ENCODE measurements at regions not wholly inside any gene's neighbourhood (a gene's known extent, or its start where the extent isn't known, plus 50 kb on each side); places are given as distances from the start of the nearest gene placed in this dataset.

DNA sequence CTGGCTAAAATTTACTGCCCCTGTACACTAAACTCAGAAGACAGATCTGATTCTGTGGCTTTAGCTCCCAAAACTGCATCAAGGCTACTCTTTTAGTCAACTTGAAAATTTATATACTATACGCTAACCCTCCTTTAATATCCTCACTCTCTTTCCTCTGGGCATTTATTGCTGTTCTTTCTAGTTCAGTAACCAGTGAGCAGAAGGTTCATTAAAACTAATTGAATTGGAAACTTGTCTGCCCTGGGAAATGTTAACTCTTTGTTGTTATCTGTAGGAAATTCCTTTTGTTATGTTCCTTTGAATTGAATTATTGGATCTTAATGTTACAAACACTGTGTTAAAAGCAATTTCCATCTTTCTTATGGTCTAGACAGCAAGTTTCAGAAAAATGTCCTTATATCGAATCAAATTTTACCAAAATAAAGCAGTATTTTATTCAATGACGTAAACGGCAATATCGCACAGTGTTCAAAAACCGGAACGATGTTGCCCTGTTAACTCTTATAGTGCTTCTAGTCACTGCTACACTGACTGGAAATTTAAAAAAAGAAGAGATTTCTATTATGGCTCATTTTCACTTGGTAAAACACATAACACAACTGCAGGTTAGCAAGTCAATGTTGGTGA, 168.3 kb downstream of the NR4A2 start:
- DNase-seq (ENCODE audit: low spot score): no peak

DNA sequence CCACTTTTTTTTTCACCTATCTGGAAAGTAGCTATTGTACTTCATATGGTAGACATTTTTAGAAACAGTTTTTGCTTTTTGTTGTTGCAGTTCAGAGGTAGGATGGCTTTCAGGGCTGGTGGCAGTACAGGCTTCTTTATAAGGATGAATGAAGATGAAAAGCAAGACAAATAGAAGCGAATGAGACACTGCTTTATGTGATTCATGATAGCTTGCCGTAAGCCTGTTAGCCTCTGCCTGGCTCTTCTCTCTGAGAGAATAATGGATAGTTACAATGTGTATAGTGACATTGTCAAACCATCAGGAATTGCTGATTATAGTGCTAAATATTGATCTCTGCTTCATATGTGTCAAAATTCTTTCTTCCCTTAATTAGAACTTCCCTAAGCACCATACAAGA, 173.7 kb downstream of the NR4A2 start:
- DNase-seq (ENCODE audit: low spot score): no peak

DNA sequence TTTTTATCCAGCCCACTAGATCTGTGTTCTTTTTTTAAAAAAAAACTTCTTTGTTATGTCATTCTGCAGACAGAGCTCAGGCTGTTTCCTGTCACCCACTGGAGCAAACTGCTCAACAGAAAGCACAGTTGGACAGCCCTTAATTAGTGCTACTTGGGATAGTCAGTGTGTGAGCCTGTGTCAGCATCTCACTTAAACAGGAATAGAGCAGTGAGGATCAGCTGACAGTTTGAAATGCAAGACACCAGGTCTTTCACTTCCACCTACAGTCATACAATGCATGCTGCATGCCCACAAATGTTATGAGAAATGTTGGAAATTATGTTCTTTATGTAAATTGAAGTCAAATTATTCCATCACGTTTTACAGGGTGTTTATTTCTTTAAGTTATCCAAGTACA, 174.9 kb downstream of the NR4A2 start:
- no peak for DNase-seq (ENCODE audit: low spot score)

DNA sequence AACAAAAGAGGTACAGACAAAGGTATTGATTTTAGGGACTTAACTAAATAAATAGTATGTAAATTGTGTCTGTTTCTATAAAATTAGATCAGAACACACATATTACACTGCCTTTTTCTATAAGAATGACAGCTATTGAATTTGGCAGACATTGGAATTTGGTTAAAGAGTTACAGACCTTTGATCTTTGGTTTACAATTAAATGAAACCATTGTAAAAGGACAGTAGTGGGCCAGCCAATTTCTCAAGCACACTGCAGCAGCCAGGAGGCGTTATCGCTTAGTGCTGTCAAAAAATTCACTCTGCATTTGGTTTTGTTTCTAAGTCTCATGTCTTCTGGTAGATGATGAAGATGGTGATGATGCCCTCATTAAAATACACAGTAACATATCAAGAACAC, 175.9 kb downstream of the NR4A2 start:
- no peak for DNase-seq (ENCODE audit: low spot score)

DNA sequence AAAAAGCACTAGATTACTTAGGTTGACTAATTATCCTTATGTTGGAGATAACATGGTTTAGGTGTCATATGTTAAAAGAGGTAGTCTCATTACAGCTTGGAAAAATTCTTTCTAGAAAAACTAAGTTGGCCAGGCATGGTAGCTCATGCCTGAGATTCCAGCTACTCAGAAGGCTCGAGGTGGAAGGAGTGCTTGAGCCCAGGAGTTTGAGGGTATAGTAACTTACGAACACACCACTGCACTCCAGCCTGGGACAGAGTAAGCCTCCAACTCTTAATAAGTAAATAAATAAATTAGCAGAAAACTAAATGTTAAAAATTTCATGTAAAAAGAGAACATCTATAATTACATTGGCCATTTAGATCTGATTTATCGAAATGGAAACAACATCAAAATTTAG, 177.2 kb downstream of the NR4A2 start:
- DNase-seq (ENCODE audit: low spot score): no peak

DNA sequence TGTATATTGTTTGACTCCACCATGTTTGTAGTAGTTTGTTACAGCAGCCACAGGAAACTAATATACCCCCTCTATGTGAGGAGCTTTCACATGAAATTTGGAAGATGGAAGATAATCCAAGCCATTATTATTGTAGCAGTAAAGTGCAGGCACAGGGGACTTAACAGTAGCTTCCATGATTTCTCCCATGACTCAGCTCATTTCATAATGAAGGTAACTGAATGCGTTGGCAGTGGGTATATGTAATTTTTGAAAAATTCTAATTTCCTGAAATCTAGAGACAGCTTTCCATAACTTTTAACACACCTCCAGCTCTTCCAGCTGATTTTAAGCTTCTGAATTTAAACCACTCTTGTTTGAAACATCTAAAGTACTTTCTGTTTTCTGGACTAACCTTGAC, 181.2 kb downstream of the NR4A2 start:
- DNase-seq (ENCODE audit: low spot score): no peak

DNA sequence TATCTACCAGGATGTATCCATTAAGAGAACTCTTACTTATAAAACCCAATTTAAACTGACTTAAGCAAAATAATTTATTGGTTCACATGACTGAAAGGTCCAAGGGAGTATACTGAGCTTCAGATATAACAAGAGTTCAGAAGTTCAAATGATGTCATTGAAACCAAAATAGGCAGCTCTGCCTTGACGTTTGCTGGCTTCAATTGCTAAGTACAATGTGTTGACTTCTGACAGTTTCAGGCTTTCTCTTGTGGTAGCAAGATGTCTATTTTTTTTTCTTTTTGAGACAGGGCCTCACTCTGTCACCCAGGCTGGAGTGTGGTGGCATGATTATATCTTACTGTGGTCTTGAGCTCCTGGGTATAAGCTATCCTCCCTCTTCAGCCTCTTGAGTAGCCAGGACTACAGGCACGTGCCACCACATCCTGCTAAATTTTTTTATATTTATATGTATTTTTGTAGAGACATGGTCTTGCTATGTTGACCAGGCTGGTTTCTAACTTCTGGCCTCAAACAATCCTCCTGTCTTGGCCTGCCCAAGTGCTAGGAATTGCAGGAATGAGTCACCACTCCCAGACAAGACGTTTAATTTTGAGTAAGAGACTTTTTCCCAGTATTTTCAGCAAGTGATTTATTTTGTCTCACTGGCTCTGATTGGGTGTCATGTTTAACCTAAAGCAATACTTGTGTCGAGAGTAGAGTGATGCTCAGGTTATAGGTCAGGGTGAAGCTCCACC, 184.8 kb downstream of the NR4A2 start:
- no peak for DNase-seq (ENCODE audit: low spot score)

DNA sequence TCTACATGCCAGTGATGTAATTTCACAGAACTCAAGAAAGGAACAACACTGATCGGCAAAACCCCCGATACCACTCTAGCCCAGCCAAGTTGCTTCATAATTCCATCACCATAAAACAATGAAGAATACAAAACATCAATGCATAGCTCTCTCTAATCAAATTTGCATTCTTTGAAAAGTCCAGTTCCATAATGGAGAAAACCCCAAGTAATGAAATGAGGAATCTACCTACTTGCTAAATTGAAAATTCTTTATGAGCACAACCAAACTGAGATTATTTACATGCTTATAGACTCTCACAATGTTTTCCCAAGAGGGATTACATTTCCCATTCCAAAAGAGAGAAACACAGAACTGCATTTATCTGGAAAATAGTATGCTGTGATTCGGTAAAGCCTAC, 186.5 kb downstream of the NR4A2 start:
- no peak for DNase-seq (ENCODE audit: low spot score)

DNA sequence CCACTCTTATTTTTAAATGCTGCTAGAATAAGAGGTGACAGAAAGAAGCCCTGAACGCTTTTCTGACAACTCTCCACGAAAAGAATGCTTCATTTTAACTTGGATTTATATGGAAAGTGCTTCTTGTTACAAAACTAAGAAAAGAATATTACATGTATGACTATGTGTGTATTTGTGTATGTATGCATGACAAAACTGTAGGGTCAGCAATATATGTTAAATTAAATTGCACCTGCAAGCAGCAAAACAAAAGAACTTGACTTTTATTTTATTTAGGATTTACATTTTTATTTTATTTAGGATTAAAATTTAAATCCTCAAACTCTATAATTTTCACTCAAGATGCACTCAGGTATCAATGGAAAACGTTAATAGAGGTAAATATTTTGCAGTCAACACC, 187.1 kb downstream of the NR4A2 start:
- no peak for DNase-seq (ENCODE audit: low spot score)

DNA sequence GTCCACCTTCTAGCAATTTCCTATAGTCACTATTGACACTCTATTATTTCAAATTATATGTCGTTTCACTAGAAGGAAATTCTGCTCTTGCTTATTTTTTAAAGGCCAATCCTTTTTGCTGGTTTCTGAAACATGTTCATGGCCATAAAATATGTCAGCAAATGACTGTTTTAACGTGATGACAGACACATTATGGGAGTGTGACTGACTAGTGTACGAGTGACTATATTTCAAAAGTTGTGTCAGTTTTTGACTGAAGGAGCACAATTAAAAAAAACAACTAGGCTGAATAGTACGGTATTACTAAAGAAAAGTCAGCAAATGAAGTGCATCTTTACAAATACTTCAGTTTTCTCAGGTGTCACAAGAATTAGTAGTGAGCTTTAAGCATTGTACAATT, 196.0 kb downstream of the NR4A2 start:
- DNase-seq (ENCODE audit: low spot score): no peak

DNA sequence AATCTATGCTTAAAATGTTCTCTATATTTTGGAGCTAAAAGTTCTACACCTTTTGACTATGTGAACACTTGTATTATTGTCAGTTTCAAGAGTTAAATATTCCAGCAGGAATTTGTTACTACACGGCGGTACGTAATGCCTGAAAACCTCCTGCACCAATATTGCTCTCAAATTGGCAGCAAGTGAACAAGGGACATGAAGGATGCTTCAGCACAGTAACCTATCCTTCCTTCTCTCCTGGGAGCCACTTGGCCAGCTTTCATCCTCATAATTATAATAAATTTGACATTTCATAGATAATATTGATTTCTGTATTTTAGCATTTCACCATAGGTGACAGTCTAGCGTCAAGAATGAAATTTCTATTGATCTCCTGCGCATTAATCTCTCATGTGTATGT, 197.6 kb downstream of the NR4A2 start:
- DNase-seq (ENCODE audit: low spot score): no peak

DNA sequence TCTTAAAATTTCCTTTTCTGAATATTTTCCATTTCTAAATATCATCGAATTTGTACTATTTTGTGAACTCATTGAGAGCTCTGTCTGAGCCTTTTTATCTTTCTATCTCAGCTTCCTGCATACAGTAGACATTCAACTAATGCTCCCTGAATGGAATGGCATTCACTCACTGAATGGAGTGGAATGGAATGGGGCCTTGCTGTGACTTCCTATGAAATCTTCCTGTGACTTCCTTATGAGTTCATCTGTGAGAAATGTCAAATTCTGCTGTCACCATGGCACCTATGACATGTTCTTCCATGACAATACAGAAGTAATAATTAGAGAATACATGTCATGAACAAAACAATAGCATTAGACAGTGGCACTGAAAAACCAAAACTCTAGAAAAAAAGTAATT, 199.6 kb downstream of the NR4A2 start:
- no peak for DNase-seq (ENCODE audit: low spot score)

DNA sequence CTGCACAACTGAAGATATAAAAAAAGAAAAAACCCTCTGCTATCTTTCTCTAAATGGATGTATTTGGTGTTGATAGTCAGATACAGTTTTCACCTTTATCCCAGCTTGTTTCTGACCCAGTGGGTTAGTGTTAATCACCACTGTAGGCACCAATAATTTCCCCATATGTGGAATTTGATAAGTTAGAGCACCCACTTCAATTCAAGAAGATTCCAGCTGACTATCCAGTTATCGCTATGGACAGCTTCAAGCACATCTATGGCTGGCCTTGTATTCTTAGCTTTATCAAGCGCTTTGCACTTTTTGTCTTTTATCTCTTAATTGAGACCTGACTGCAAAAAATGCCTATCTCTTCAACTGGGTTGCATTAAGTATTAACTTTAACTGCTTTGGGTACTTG, 200.4 kb downstream of the NR4A2 start:
- DNase-seq (ENCODE audit: low spot score): no peak

DNA sequence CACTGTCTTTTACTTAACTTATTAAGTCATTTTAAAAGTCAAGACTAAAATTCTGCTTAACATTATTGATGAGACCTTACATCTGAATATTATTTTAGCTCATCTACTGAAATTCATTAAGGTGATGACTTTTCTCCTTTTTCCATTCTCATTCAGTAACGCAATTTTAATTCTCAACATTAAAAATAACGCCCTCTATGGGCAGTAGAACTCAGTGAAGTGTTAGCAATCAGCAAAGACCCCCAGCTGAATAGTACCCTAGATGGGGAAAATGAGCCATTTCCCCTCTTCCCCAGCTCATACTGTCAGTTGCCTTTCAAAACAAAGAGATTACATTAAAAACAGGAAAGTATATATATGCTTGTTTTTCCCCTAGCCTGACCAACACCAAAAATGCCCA, 203.3 kb downstream of the NR4A2 start:
- DNase-seq (ENCODE audit: low spot score): peak; percentile 7

DNA sequence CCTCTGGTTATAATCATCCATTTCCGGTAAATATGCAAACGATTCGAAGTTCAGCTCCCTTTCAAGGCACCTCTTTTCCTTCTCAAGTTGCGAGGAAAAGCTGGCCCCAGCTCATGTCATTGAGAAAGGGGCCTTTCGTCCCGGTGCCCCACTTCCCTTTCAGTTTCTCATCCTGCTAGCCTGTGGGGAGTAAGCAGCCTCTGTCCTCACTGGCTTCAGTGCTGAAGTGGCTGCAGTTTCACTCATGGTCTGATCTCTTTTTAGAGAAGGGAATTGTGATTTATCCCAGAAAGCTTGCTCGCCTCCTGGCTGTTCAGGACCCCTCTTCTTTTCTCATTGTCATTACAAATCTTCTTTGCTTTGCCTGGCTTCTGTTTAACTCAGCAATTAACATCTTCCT, 207.5 kb downstream of the NR4A2 start:
- no peak for DNase-seq (ENCODE audit: low spot score)

DNA sequence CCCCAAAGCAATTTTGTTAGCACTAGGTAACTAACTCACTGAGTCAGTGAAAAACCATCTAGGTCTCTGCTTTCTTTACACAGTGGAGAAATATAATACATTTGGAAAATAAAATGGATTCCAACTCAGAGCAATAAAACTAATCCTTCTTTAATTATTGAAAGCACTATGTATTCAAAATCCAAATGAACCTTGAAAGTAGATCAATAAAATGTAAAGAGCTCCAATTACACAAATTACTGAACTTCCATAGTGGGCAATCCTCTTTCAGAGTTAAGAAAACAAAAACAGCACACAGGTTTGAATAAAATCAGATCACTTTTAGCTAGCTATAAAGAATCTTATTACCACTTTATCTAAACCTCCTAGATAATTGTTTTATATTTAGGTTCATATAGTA, 208.1 kb downstream of the NR4A2 start:
- DNase-seq (ENCODE audit: low spot score): no peak

DNA sequence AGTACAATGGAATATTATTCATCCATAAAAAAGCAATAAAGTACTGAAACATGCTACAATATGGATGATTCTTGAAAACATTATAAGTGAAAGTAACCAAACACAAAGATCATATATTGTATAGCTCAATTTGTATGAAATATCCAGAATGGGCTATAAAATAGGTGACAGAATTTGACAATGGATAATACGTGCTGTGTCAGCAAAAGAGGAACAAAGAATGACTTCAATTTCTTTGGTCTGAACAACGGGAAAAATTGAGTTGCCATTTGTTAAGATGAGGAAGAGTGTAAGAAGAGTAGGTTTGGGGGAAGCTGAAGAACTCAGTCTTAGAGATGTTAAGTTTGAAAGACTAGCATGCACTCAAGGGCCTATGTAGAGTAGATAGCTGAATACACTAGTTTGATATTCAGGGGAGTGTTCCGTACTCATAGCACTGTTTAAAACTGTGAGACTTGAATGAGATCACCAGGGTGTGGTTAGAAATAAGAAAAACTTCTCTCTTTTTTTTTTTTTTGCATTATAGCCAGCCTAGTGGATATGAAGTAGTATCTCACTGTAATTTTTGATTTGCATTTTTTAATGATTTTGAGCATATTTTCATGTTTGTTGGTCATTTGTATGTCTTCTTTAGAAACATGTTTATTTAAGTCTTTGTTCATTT, 213.6 kb downstream of the NR4A2 start:
- DNase-seq (ENCODE audit: low spot score): no peak

DNA sequence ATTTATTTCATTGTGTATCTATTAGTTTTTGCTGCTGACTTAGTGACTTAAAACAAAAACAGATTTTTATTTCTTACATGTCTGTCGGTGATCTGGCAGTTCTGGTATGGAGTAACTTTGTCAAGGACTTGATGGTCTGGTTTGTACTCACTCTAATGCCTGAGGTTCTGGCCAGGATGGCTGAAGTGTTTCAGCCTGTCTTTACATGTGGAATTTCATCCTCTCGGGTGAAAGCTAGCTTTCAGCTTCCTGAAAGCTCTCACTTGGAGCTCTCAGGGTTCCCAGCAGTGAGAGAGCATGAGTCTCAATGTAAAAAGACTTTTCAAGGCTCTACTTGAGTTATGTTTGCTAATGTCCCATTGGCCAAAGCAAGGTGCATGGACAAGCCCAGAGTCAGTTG, 216.4 kb downstream of the NR4A2 start:
- DNase-seq (ENCODE audit: low spot score): no peak

DNA sequence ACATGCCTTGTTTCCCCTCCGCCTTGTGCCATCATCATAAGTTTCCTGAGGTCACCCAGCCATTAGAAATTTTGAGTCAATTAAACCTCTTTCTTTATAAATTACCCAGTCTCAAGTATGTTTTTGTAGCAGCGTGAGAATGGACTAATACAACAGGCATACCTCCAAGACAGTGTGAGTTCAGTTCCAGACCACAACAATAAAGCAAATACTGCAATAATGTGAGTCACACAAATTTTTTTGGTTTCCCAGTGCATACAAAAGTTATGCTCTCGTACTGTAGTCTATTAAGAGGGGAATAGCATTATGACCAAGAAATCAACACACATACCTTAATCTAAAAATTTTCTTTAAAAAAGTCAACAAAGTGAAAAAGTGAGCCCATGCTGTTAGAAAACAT, 217.2 kb downstream of the NR4A2 start:
- no peak for DNase-seq (ENCODE audit: low spot score)

DNA sequence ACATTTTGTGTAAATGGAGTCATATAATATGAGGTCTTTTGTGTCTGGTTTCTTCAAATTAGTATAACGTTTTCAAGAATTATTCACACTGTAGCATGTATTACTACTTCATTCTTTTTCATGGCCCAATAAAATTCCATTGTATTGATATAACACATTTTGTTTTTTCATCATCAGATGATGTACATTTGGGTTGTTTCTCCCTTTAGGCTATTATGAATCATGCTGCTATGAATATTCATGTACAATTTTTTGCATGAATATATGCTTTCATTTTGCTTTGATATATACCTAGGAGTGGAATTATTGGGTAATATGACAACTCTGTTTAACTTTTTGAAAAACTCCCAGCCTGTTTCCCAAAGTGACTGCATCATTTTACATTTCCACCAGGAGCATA, 220.2 kb downstream of the NR4A2 start:
- DNase-seq (ENCODE audit: low spot score): no peak

DNA sequence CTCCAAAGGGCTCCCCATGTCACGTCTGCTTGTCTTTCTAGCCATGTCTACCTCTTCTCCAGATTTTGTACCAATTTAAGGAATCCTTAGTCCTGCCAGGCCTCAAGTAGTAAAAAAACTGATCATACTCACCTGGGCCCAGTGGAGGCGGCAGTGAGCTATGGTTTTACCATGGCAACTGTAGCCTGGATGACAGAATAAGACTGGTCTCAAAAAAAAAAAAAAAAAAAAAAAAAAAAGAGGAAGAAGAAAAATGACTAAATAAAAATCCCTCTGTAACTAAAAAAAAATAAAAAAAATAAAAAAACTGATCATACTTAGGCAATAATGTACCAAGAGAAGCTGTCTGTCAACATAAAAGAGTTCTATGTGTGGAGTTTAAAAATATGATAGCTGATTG, 221.6 kb downstream of the NR4A2 start:
- DNase-seq (ENCODE audit: low spot score): peak; percentile 73

DNA sequence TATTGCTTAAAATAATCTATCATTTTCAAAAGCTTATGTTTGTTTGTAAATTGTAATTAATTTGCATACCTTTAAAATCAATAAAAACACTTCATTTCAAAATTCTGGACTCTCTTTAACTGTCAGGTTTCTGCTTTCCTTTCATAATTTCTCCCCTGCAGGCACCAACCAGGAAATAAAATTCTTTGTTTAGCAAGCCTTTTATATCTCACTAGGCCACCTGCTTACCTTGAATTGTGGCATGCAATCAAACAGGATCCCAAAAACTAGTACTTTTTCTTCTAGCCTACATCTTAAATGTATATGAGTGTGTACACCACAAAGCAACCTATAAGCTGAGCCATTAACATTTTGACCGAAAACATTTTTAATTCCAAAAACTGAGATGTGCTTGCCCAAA, 233.1 kb downstream of the NR4A2 start:
- DNase-seq (ENCODE audit: low spot score): no peak

DNA sequence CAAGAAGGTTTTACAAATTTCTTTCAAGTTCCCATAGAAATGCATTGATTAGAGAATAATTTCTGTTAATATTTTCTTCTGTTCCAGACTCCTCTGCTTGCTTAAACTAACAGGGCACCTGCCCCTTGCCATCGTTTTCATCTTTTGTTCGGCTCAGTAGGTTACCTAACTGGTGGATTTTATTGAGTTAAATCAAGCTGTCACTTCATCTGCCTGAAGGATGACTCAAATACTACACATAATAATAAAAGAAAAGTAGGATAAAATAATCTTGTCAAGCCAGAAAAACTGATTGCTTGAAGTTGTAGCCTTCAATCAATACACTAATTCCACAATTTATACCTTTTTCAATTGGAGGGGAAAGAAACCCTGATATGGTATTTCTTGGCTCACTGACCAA, 234.0 kb downstream of the NR4A2 start:
- DNase-seq (ENCODE audit: low spot score): no peak

DNA sequence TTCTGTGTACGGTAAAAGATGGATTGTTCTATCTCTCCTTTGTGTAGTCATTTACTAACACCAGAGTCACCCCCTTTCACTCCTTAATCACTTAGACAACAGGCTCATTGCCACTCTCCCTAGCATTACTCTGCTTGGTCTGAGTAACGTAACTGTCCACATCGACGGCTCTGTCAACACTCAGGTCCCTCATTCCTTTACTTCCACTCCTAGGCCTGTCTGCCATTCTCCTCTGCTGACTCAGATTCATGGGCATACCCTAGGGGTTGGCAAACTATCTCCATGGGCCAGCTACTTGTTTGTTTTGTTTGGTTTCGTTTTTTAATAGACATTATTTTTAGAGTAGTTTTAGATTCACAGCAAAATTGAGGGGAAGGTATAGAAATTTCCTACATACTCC, 243.9 kb downstream of the NR4A2 start:
- no peak for DNase-seq (ENCODE audit: low spot score)
